ENCODE measurements at regions not wholly inside any gene's neighbourhood (a gene's known extent, or its start where the extent isn't known, plus 50 kb on each side); places are given as distances from the start of the nearest gene placed in this dataset.

GRCh38 chr18:51266773-51267172 lies 69.3 kb upstream of the MEX3C start:
- TF ChIP-seq CTCF (conservative IDR thresholded peaks at IDR 0.05; ENCODE audit: low read depth, low read length) (no peak), EZH2 (IDR thresholded peaks at IDR 0.05; ENCODE audit: borderline replicate concordance, low read depth, low read length, poor library complexity, severe bottlenecking) (no peak)

All from A673 (cell line).